H1 (cell line): ENCODE measurements at regions not wholly inside any gene's neighbourhood (a gene's known extent, or its start where the extent isn't known, plus 50 kb on each side); places are given as distances from the start of the nearest gene placed in this dataset.

Experiments used
- CTCF ChIA-PET: fragments of 300-600 bp; sonication (Branson Sonifier 250); formaldehyde crosslinking; loops from one replicate; lab custom pipeline; 2021; ENCODE audit not compliant: partially characterized antibody; lab: Charles Lee
- POLR2A ChIA-PET: fragments of 300-600 bp; sonication (Branson Sonifier 250); formaldehyde crosslinking; loops from one replicate; lab custom pipeline; 2021; ENCODE audit warnings: inconsistent platforms; ENCODE audit not compliant: partially characterized antibody; lab: Charles Lee
- DNase-seq, 2 experiments: peaks; one replicate each; pipeline versions ENCODE4 v3.0.0 to v3.0.0-alpha.2; 2010 to 2022; ENCODE audit warnings: low spot score in 2 of 2, low read depth in 1 of 2, mixed read lengths in 1 of 2
- FAIRE-seq: peaks from 2 replicates; lab custom pipeline; 2011; peaks lifted over from hg19 to GRCh38; lab: Jason Lieb, UNC
- H2AFZ ChIP-seq: 2 replicates; pipeline ENCODE4 v1.8.1; 2012; ENCODE audit warnings: low read length, inconsistent platforms
- H2AK5ac ChIP-seq: 2 replicates; pipeline ENCODE4 v1.6.1; 2013; ENCODE audit warnings: low read depth, low read length
- H2BK120ac ChIP-seq: replicated peaks from 2 replicates; pipeline ENCODE3; 2013; ENCODE audit warnings: low read depth, low read length, inconsistent platforms
- H2BK12ac ChIP-seq: 2 replicates; pipeline ENCODE4 v1.6.1; 2013; ENCODE audit warnings: low read depth, low read length
- H2BK15ac ChIP-seq: 2 replicates; pipeline ENCODE4 v1.6.1; 2013; ENCODE audit warnings: low read length
- H2BK20ac ChIP-seq: 2 replicates; pipeline ENCODE4 v1.6.1; 2013; ENCODE audit warnings: low read length
- H2BK5ac ChIP-seq: 2 replicates; pipeline ENCODE4 v1.6.1; 2013; ENCODE audit warnings: low read depth, low read length
- H3K14ac ChIP-seq: 2 replicates; pipeline ENCODE4 v1.6.1; 2013; ENCODE audit warnings: inconsistent platforms; ENCODE audit not compliant: insufficient read length
- H3K18ac ChIP-seq: 2 replicates; pipeline ENCODE4 v1.6.1; 2013; ENCODE audit warnings: low read length; ENCODE audit errors: extremely low read depth
- H3K23ac ChIP-seq: 2 replicates; pipeline ENCODE4 v1.6.1; 2013; ENCODE audit warnings: inconsistent platforms; ENCODE audit not compliant: insufficient read length
- H3K23me2 ChIP-seq: 2 replicates; pipeline ENCODE4 v1.6.1; 2013; ENCODE audit warnings: low read depth, low read length
- H3K27ac ChIP-seq: 2 replicates; pipeline ENCODE4 v1.6.1; 2011; ENCODE audit warnings: low read depth, low read length, inconsistent platforms
- H3K27me3 ChIP-seq, 4 experiments: replicated peaks in 1 of 4; 1 replicate in 1 of 4; 2 replicates in 3 of 4; pipeline versions ENCODE4 v1.6.1 to v1.8.1; 2011 to 2013; ENCODE audit warnings: low read length in 3 of 4, mild to moderate bottlenecking in 3 of 4, inconsistent platforms in 2 of 4, mixed read lengths in 2 of 4, moderate library complexity in 1 of 4; ENCODE audit not compliant: control insufficient read depth in 3 of 4, insufficient read depth in 3 of 4; ENCODE audit errors: extremely low read depth in 1 of 4
- H3K36me3 ChIP-seq, 4 experiments: 2 replicates each; pipeline versions ENCODE4 v1.6.1 to v1.8.1; 2011 to 2013; ENCODE audit warnings: mild to moderate bottlenecking in 4 of 4, low read length in 3 of 4, moderate library complexity in 2 of 4, control low read depth in 1 of 4, inconsistent platforms in 1 of 4; ENCODE audit not compliant: insufficient read depth in 4 of 4, control insufficient read depth in 2 of 4
- H3K4ac ChIP-seq: replicated peaks from 2 replicates; pipeline ENCODE3; 2013; ENCODE audit warnings: low read length, low read depth, mixed read lengths, inconsistent platforms; ENCODE audit not compliant: insufficient read length
- H3K4me1 ChIP-seq, 4 experiments: replicated peaks in 1 of 4; 1 replicate in 1 of 4; 2 replicates in 3 of 4; pipeline versions ENCODE4 v1.6.1 to v1.8.1; 2011 to 2013; ENCODE audit warnings: low read length in 3 of 4, inconsistent platforms in 2 of 4, mixed read lengths in 1 of 4; ENCODE audit not compliant: insufficient read depth in 4 of 4, control insufficient read depth in 3 of 4
- H3K4me2 ChIP-seq, 2 experiments: 2 replicates each; pipeline versions ENCODE4 v1.6.1 to v1.8.1; 2011 to 2013; ENCODE audit warnings: low read depth in 2 of 2, low read length in 2 of 2, control low read depth in 1 of 2, inconsistent platforms in 1 of 2, mild to moderate bottlenecking in 1 of 2; ENCODE audit not compliant: insufficient read depth in 1 of 2
- H3K4me3 ChIP-seq, 4 experiments: fragments of 200-600, 300-600 bp in 1 of 4; sonication (generic), shearing (Covaris generic), sonication (Bioruptor Twin) in 1 of 4; 2 replicates each; pipeline versions ENCODE4 v1.5.1 to v1.8.1; 2011 to 2016; ENCODE audit warnings: low read length in 4 of 4, low read depth in 3 of 4, control low read depth in 2 of 4, inconsistent platforms in 2 of 4, mild to moderate bottlenecking in 2 of 4, mixed read lengths in 1 of 4, moderate library complexity in 1 of 4; ENCODE audit not compliant: insufficient read depth in 2 of 4; ENCODE audit errors: extremely low read depth in 1 of 4
- H3K56ac ChIP-seq: replicated peaks from 2 replicates; pipeline ENCODE3; 2013; ENCODE audit warnings: low read depth, mild to moderate bottlenecking, mixed read lengths, low read length, inconsistent platforms; ENCODE audit not compliant: insufficient read length
- H3K79me1 ChIP-seq: 2 replicates; pipeline ENCODE4 v1.6.1; 2013; ENCODE audit warnings: low read depth, low read length, control low read depth
- H3K79me2 ChIP-seq, 2 experiments: 2 replicates each; pipeline versions ENCODE4 v1.6.1 to v1.8.1; 2012 to 2013; ENCODE audit warnings: low read length in 2 of 2, mild to moderate bottlenecking in 2 of 2, inconsistent platforms in 1 of 2; ENCODE audit not compliant: insufficient read depth in 2 of 2, control insufficient read depth in 1 of 2
- H3K9ac ChIP-seq, 4 experiments: replicated peaks in 1 of 4; 1 replicate in 1 of 4; 2 replicates in 3 of 4; pipeline versions ENCODE4 v1.6.1 to v1.8.1; 2011 to 2013; ENCODE audit warnings: low read depth in 3 of 4, low read length in 3 of 4, control low read depth in 2 of 4, mild to moderate bottlenecking in 2 of 4, moderate library complexity in 2 of 4, inconsistent platforms in 1 of 4; ENCODE audit errors: extremely low read depth in 1 of 4
- H3K9me3 ChIP-seq, 2 experiments: 2 replicates each; pipeline versions ENCODE4 v1.6.1 to v1.8.1; 2012 to 2013; ENCODE audit warnings: mild to moderate bottlenecking in 2 of 2, moderate library complexity in 2 of 2, control low read depth in 1 of 2, inconsistent platforms in 1 of 2, low read depth in 1 of 2, low read length in 1 of 2, mixed read lengths in 1 of 2; ENCODE audit not compliant: insufficient read depth in 2 of 2
- H4K20me1 ChIP-seq, 2 experiments: replicated peaks in 1 of 2; 2 replicates each; pipeline versions ENCODE3 to v1.8.1; 2011 to 2013; ENCODE audit warnings: inconsistent platforms in 2 of 2, low read length in 2 of 2, mild to moderate bottlenecking in 1 of 2; ENCODE audit not compliant: insufficient read depth in 2 of 2, control insufficient read depth in 1 of 2
- H4K5ac ChIP-seq: 2 replicates; pipeline ENCODE4 v1.6.1; 2013; ENCODE audit warnings: low read length, low read depth, mixed read lengths, inconsistent platforms; ENCODE audit not compliant: insufficient read length
- H4K8ac ChIP-seq: 2 replicates; pipeline ENCODE4 v1.8.0; 2013; ENCODE audit warnings: mild to moderate bottlenecking, moderate library complexity, low read length, inconsistent platforms; ENCODE audit not compliant: insufficient read depth; ENCODE audit errors: extremely low read depth
- H4K91ac ChIP-seq: replicated peaks from 2 replicates; pipeline ENCODE3; 2013; ENCODE audit warnings: low read length, mixed read lengths, inconsistent platforms; ENCODE audit not compliant: insufficient read length
- EP300 ChIP-seq, 2 experiments: IDR thresholded peaks; 1 replicate in 1 of 2; 2 replicates in 1 of 2; pipeline ENCODE4 v1.6.1; 2011 to 2012; ENCODE audit warnings: low read depth in 2 of 2, low read length in 2 of 2, mild to moderate bottlenecking in 2 of 2, borderline replicate concordance in 1 of 2, inconsistent platforms in 1 of 2, moderate library complexity in 1 of 2
- GABPA ChIP-seq: IDR thresholded peaks from 2 replicates; pipeline ENCODE4 v1.6.1; 2011; ENCODE audit warnings: mild to moderate bottlenecking, low read length, moderate library complexity, borderline replicate concordance; ENCODE audit not compliant: insufficient read depth
- KDM4A ChIP-seq: IDR thresholded peaks from one replicate; pipeline ENCODE4 v1.7.1; 2012; ENCODE audit warnings: low read depth, mild to moderate bottlenecking, moderate library complexity, low read length, inconsistent platforms; ENCODE audit not compliant: severe bottlenecking
- NRF1 ChIP-seq: IDR thresholded peaks from 2 replicates; pipeline ENCODE4 v1.6.1; 2011; ENCODE audit warnings: mild to moderate bottlenecking, low read depth, low read length, improper control_type of control experiment
- SAP30 ChIP-seq: fragments of 300-600 bp; sonication (generic); IDR thresholded peaks from 2 replicates; pipeline ENCODE4 v1.7.1; 2012; ENCODE audit warnings: low read length, moderate library complexity, mild to moderate bottlenecking, inconsistent platforms; ENCODE audit not compliant: insufficient read depth, insufficient replicate concordance
- SIN3A ChIP-seq, 2 experiments: IDR thresholded peaks in 1 of 2; conservative IDR thresholded peaks in 1 of 2; 2 replicates each; pipeline ENCODE4 v1.6.1; 2011 to 2012; ENCODE audit warnings: low read length in 2 of 2, improper control_type of control experiment in 1 of 2, low read depth in 1 of 2, mild to moderate bottlenecking in 1 of 2
- SP1 ChIP-seq: IDR thresholded peaks from 2 replicates; pipeline ENCODE4 v1.6.1; 2011; ENCODE audit warnings: low read depth, low read length
- SP4 ChIP-seq: IDR thresholded peaks from 2 replicates; pipeline ENCODE4 v1.6.1; 2012; ENCODE audit warnings: low read length, inconsistent platforms
- TBP ChIP-seq: IDR thresholded peaks from 2 replicates; pipeline ENCODE4 v1.6.1; 2011; ENCODE audit warnings: low read depth, low read length, improper control_type of control experiment
- WGBS, 2 experiments: shearing (Covaris generic) in 1 of 2; methylation state at CpG; one replicate each; pipeline versions ENCODE4 v1.1.6 to v1.1.7; 2013 to 2015; ENCODE audit warnings: low lambda C conversion rate in 2 of 2, mixed read lengths in 2 of 2, inconsistent platforms in 1 of 2, low coverage in 1 of 2, missing lambda C conversion rate in 1 of 2; ENCODE audit not compliant: insufficient replicate concordance in 2 of 2, insufficient coverage in 1 of 2, insufficient read length in 1 of 2; ENCODE audit errors: extremely low coverage in 1 of 2, missing lambda C conversion rate in 1 of 2; 5-methylcytosine and 5-hydroxymethylcytosine counted together
- TF ChIP-seq, protein P1 (sequence below): IDR thresholded peaks from 2 replicates; pipeline ENCODE4 v1.6.1; 2011; ENCODE audit warnings: low read length, improper control_type of control experiment
- TF ChIP-seq, protein P2 (sequence below): IDR thresholded peaks from 2 replicates; pipeline ENCODE4 v1.6.1; 2011; ENCODE audit warnings: low read depth, mild to moderate bottlenecking, low read length; ENCODE audit not compliant: insufficient read depth

DNA sequence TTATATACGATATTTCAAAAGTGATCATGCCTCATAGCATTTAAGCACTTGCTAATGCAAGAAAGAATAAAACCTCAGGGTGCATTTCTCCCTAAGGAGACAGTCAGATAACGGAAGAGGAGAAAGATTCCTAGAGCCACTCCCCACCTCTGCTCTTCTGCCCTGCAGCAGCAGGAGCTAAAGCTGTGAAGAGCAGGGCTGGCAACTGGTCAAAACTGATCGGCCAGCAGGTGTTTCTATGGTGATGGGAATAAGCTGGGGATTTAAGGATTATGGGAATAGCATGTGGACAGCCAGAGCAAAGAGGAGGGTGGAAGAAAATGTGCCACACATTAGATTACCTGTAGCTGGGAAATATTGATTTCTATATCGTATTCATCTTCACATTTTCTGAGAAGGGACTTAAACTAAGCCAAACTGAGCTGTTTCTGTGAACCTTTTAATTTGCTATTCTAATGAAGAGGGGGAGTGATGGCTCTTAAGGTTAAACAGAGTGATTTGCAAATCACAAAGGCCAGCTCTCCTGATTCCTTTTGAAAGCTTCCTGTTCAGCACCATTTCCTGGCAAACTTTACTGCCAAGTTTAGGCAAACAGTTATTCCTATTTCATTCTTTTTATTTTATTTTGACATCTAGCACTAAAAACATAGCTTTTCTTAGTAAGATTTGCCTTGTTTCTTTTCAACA is 268.9 kb upstream of the PFKP start:
- CTCF ChIA-PET, result no interaction called here
- POLR2A ChIA-PET, result no interaction called here
- peak overlapping the region in 1 of 2 experiments; percentile 34; a peak in 1 of 4 replicates for H3K4me2 ChIP-seq
- TF ChIP-seq NRF1 (no peak), SP4 (no peak), GABPA (no peak), SP1 (no peak), EP300 (IDR thresholded peaks at IDR 0.05; ENCODE audit: borderline replicate concordance in 1 of 2, low read depth in 2 of 2, low read length in 2 of 2) (no peak), TBP (no peak), KDM4A (no peak), SAP30 (no peak), SIN3A (conservative IDR thresholded peaks at IDR 0.05 in 1 of 2, IDR thresholded peaks at IDR 0.05 in 1 of 2; ENCODE audit: low read depth in 1 of 2, low read length in 2 of 2) (no peak)
- TF ChIP-seq, protein P1, sequence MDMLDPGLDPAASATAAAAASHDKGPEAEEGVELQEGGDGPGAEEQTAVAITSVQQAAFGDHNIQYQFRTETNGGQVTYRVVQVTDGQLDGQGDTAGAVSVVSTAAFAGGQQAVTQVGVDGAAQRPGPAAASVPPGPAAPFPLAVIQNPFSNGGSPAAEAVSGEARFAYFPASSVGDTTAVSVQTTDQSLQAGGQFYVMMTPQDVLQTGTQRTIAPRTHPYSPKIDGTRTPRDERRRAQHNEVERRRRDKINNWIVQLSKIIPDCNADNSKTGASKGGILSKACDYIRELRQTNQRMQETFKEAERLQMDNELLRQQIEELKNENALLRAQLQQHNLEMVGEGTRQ, result no peak
- TF ChIP-seq, protein P2, sequence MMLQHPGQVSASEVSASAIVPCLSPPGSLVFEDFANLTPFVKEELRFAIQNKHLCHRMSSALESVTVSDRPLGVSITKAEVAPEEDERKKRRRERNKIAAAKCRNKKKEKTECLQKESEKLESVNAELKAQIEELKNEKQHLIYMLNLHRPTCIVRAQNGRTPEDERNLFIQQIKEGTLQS, result no peak

More for the DNA sequence above, 268.9 kb upstream of the PFKP start:
- no peak overlapping the region for H2BK12ac ChIP-seq
- no peak overlapping the region for H4K91ac ChIP-seq
- no peak overlapping the region for H2BK15ac ChIP-seq
- H3K9ac ChIP-seq, result no peak overlapping the region
- FAIRE-seq, result no peak
- H4K20me1 ChIP-seq, result no peaks in the 10 kb centered on the region
- H3K27me3 ChIP-seq, result no peaks in the 10 kb centered on the region
- H3K4ac ChIP-seq, result no peak overlapping the region
- no peak overlapping the region for H2BK20ac ChIP-seq
- 71% methylated on average over 4 of the region's 4 CpGs; no CpG with 5 or more reads in 1 of the 2 experiments for WGBS, 2 experiments
- H3K18ac ChIP-seq, result no peak overlapping the region
- H3K4me1 ChIP-seq, result peaks cover 0 to 3% (median 0%) of the 10 kb centered on the region in 4 experiments; a peak in 2 of 7 replicates
- H3K14ac ChIP-seq, result no peak overlapping the region
- H2AK5ac ChIP-seq, result no peak overlapping the region
- no peak overlapping the region for H3K56ac ChIP-seq
- no peak overlapping the region for H3K4me3 ChIP-seq
- H3K79me2 ChIP-seq, result no peaks in the 10 kb centered on the region
- H3K79me1 ChIP-seq, result no peaks in the 10 kb centered on the region
- DNase-seq, result no peak
- H2BK120ac ChIP-seq, result no peak overlapping the region
- H2BK5ac ChIP-seq, result no peak overlapping the region
- peak overlapping the region; percentile 40; the same call in 1 of the 2 replicates for H2AFZ ChIP-seq
- no peaks in the 10 kb centered on the region for H3K23me2 ChIP-seq
- H3K23ac ChIP-seq, result no peak overlapping the region
- no peak overlapping the region for H4K5ac ChIP-seq
- no peaks in the 10 kb centered on the region; a peak in 1 of 4 replicates for H3K9me3 ChIP-seq
- H3K27ac ChIP-seq, result no peak overlapping the region
- no peak overlapping the region for H4K8ac ChIP-seq
- no peaks in the 10 kb centered on the region for H3K36me3 ChIP-seq
